Left lung (tissue), 4 donors: ENCODE measurements at regions not wholly inside any gene's neighbourhood (a gene's known extent, or its start where the extent isn't known, plus 50 kb on each side); places are given as distances from the start of the nearest gene placed in this dataset.

Experiments
- ATAC-seq: fragments of 200-7000 bp; cut with Tn5 transposase; one replicate; pipeline ENCODE4 v1.9.1; 2020; ENCODE audit warnings: moderate library complexity
- DNase-seq, 4 donors: peaks; one replicate each; pipeline ENCODE4 v3.0.0-alpha.2; 2013 to 2020
- H3K27ac ChIP-seq, 2 donors: fragments of 200-600 bp; sonication (generic) in 1 of 2; one replicate each; pipeline versions ENCODE4 v1.5.0 to v1.8.0; 2020 to 2021
- H3K27me3 ChIP-seq, 2 donors: fragments of 200-600 bp; sonication (generic) in 1 of 2; one replicate each; pipeline versions ENCODE4 v1.5.0 to v1.8.0; 2020 to 2021
- H3K36me3 ChIP-seq, 2 donors: fragments of 200-600 bp; sonication (generic) in 1 of 2; one replicate each; pipeline versions ENCODE4 v1.5.0 to v1.8.0; 2020 to 2021
- H3K4me1 ChIP-seq, 2 donors: fragments of 200-600 bp; one replicate each; pipeline ENCODE4 v1.8.0; 2021
- H3K4me3 ChIP-seq, 2 donors: fragments of 200-600 bp; sonication (generic) in 1 of 2; one replicate each; pipeline versions ENCODE4 v1.5.0 to v1.8.0; 2020 to 2021; ENCODE audit warnings: mild to moderate bottlenecking in 1 of 2
- H3K9me3 ChIP-seq, 2 donors: fragments of 200-600 bp; sonication (generic) in 1 of 2; one replicate each; pipeline versions ENCODE4 v1.5.0 to v1.8.0; 2020 to 2021
- CTCF ChIP-seq, 2 donors: fragments of 200-600 bp; sonication (generic) in 1 of 2; IDR thresholded peaks; one replicate each; pipeline versions ENCODE4 v1.5.0 to v1.8.0; 2021; ENCODE audit warnings: antibody characterized with exemption in 2 of 2
- intact Hi-C, 2 donors: fragments of 100-400 bp; cut with DNase I; formaldehyde crosslinking; loops; one replicate each; pipeline versions ENCODE4 v1.11.2 to v1.14.2; 2022
- donor health status: DM: no; HTN: yes; CAD: no.
- donor health status: DM: no; HTN: no; CAD: no.

DNA sequence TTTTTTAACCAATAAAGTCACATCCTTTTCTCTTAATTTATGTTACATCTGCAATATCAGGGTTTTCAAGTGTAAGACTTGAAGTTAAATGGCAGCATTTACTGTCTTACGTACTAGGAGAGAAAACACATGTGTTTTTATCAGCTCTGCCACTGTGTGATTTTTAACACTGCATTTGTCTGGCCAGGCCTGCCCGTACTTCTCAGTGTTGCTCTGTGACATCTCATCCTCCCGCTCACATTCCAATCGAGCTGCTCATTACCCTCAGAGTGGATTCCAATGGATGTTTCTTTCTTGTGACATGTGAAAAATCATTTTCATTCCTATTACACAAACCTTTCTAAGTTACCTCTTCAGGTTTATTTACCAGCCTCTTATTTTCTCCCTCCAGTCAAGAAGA is 420.3 kb downstream of the FAT4 start:
- Histone ChIP-seq H3K4me3 (no peak overlapping the region), H3K36me3 (no peaks in the 10 kb centered on the region), H3K4me1 (peaks cover 5 to 18% of the 10 kb centered on the region in 2 donors), H3K27me3 (no peaks in the 10 kb centered on the region), H3K27ac (peak overlapping the region; percentile 25 to 30), H3K9me3 (no peaks in the 10 kb centered on the region)
- TF ChIP-seq CTCF (IDR thresholded peaks at IDR 0.05), result no peak
- ATAC-seq (peak; percentile 94), DNase-seq (peak in 1 of 4 donors; percentile 28)
- intact Hi-C loops, result no loop called here

DNA sequence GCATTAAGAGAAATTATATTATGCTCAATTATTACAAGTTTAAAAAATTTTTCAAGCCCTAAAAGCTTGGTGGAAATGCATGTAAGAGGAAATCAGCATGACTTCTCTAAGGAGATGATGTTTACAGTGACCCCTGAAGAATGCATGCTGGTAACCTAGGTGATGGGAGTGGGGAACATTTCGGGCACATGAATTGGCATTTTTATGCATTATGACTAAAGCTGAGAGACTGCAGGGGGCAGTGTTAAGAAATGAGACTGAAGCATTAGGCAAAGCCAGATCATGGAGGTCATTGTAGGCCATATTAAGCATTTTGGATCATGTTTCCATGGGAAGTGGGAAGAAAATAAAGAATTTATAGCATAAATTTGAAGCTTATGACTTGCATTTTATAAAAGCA is 421.3 kb downstream of the FAT4 start:
- Histone ChIP-seq H3K36me3 (no peaks in the 10 kb centered on the region), H3K4me1 (peaks cover 5 to 18% of the 10 kb centered on the region in 2 donors), H3K27me3 (no peaks in the 10 kb centered on the region), H3K9me3 (no peaks in the 10 kb centered on the region), H3K27ac (no peak overlapping the region), H3K4me3 (no peak overlapping the region)
- ATAC-seq, result no peak
- no peak for TF ChIP-seq CTCF (IDR thresholded peaks at IDR 0.05)
- intact Hi-C loops, result no loop called here
- no peak for DNase-seq

- no peak for DNase-seq
- peak overlapping the region in 1 of 2 donors; percentile 60 for H3K27ac ChIP-seq
Observed at GRCh38 chr4:125739760-125740159, 425.0 kb downstream of the FAT4 start.

DNA sequence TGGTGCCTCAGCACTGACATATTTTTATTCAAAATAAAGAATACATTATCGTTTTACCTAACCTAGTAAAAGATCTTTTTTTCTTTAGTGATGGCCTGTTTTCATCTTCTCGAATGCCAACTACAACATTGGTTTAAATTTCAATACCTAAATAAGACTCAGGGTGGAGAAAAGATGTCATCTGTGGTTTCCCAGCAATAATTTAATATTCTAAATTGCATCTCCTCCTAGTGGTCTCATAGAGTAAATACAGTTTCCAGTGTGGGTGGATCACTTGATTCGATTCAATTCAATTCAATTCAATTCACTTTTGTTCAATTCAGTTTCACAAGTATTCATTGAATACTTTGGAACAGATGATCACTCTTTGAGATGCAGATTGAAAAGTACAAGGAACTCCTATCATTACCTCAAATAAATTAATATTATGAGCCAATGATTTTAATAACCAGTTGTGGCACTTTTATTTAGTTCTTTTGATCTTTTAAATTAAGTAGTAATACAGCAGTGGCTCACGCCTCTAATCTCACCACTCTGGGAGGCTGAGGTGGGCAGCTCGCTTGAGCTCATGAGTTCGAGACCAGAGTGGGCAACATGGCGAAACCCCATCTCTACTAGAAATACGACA is 427.2 kb downstream of the FAT4 start:
- intact Hi-C loops, result loop anchor here in 1 of 2 donors (10.0 kb wide), 1 partner anchor 427 kb away; the partner anchor contains the start of gene FAT4
- Histone ChIP-seq H3K4me1 (peaks cover 3 to 6% of the 10 kb centered on the region in 2 donors), H3K27ac (no peak overlapping the region), H3K9me3 (peaks cover 0 to 11% of the 10 kb centered on the region in 2 donors), H3K27me3 (no peaks in the 10 kb centered on the region), H3K36me3 (no peaks in the 10 kb centered on the region), H3K4me3 (no peak overlapping the region)
- no peak for DNase-seq
- peak; percentile 80 for ATAC-seq
- TF ChIP-seq CTCF (IDR thresholded peaks at IDR 0.05), result peak; percentile 51

More at GRCh38 chr4:125739760-125740159, 425.0 kb downstream of the FAT4 start:
- no peak for TF ChIP-seq CTCF (IDR thresholded peaks at IDR 0.05)
- Histone ChIP-seq H3K4me3 (no peak overlapping the region), H3K4me1 (peaks cover 6 to 15% of the 10 kb centered on the region in 2 donors), H3K27me3 (no peaks in the 10 kb centered on the region), H3K36me3 (no peaks in the 10 kb centered on the region), H3K9me3 (peaks cover 0 to 3% of the 10 kb centered on the region in 2 donors)
- intact Hi-C loops, result loop anchor here in 1 of 2 donors (10.0 kb wide), 1 partner anchor 425 kb away; the partner anchor contains the start of gene FAT4
- no peak for ATAC-seq

DNA sequence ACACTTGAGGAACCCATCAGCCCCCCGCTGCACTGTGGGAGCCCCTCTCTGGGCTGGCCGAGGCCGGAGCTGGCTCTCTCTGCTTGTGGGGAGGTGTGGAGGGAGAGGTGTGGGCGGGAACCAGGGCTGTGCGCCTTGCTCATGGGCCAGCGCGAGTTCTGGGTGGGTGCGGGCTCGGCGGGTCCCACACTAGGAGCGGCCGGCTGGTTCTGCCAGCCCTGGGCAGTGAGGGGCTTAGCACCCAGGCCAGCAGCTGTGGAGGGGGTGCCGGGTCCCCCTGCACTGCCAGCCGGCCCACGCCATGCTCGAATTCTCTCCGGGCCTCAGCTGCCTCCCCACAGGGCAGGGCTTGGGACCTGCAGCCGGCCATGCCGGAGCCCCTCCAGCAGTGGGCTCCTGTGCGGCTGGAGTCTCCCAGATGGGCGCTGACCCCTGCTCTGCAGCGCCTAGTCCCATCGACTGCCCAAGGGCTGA is 430.2 kb downstream of the FAT4 start:
- Histone ChIP-seq H3K4me1 (peaks cover 0 to 3% of the 10 kb centered on the region in 2 donors), H3K27me3 (no peaks in the 10 kb centered on the region), H3K27ac (no peak overlapping the region), H3K36me3 (no peaks in the 10 kb centered on the region), H3K4me3 (no peak overlapping the region), H3K9me3 (peaks cover 0 to 11% of the 10 kb centered on the region in 2 donors)
- DNase-seq (peak in 1 of 4 donors; percentile 61), ATAC-seq (no peak)
- TF ChIP-seq CTCF (IDR thresholded peaks at IDR 0.05), result no peak
- intact Hi-C loops, result loop anchor here in 1 of 2 donors (10.0 kb wide), 1 partner anchor 430 kb away; the partner anchor contains the start of gene FAT4
